Lower leg skin (tissue), 3 donors: ENCODE measurements at regions not wholly inside any gene's neighbourhood (a gene's known extent, or its start where the extent isn't known, plus 50 kb on each side); places are given as distances from the start of the nearest gene placed in this dataset.

Experiments
- POLR2A ChIP-seq, 2 donors: fragments of 450-650 bp; IDR thresholded peaks; one replicate each; pipeline ENCODE4 v1.6.1; 2016 to 2017; ENCODE audit warnings: antibody characterized with exemption in 2 of 2, mild to moderate bottlenecking in 1 of 2, moderate library complexity in 1 of 2
- TF ChIP-seq, protein P1 (sequence below), 3 donors: fragments of 450-650 bp; IDR thresholded peaks; one replicate each; pipeline ENCODE4 v1.5.1; 2016; ENCODE audit warnings: antibody characterized with exemption in 3 of 3, mild to moderate bottlenecking in 3 of 3, moderate library complexity in 2 of 3

DNA sequence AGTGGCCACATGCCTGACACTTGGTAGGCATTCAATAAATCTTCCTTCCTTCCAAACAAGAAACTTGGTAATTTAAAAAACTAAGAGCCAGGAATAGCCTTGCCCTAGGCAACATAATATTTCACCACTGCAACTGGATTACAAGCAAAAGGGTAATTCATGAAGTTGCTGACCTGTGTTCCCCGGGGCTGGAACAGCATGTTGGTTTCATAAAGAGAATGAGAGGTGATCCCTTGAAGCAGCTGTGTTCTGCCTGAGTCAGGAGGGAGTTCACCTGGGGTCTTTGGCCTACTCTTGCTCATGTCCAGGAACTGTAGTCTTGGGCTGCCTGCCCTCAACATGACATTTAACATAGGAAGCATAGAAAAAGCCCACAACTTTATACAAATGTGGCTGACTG, 329.0 kb upstream of the DAB1 start:
- TF ChIP-seq, protein P1, sequence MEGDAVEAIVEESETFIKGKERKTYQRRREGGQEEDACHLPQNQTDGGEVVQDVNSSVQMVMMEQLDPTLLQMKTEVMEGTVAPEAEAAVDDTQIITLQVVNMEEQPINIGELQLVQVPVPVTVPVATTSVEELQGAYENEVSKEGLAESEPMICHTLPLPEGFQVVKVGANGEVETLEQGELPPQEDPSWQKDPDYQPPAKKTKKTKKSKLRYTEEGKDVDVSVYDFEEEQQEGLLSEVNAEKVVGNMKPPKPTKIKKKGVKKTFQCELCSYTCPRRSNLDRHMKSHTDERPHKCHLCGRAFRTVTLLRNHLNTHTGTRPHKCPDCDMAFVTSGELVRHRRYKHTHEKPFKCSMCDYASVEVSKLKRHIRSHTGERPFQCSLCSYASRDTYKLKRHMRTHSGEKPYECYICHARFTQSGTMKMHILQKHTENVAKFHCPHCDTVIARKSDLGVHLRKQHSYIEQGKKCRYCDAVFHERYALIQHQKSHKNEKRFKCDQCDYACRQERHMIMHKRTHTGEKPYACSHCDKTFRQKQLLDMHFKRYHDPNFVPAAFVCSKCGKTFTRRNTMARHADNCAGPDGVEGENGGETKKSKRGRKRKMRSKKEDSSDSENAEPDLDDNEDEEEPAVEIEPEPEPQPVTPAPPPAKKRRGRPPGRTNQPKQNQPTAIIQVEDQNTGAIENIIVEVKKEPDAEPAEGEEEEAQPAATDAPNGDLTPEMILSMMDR (IDR thresholded peaks at IDR 0.05), result no peak
- no peak for TF ChIP-seq POLR2A (IDR thresholded peaks at IDR 0.05)
